Liver (tissue), 8 donors: ENCODE measurements at regions not wholly inside any gene's neighbourhood (a gene's known extent, or its start where the extent isn't known, plus 50 kb on each side); places are given as distances from the start of the nearest gene placed in this dataset.

Source experiments
- DNase-seq: peaks from one replicate; pipeline ENCODE4 v3.0.0-alpha.2; 2017; ENCODE audit warnings: low spot score
- H3K27ac ChIP-seq, 2 donors: one replicate each; pipeline ENCODE4 v1.7.0; 2013; ENCODE audit warnings: inconsistent platforms in 2 of 2, low read length in 2 of 2, control low read depth in 1 of 2, low read depth in 1 of 2, mild to moderate bottlenecking in 1 of 2
- H3K27me3 ChIP-seq, 4 donors: one replicate each; pipeline versions ENCODE4 v1.6.1 to v1.7.0; 2013; ENCODE audit warnings: low read length in 3 of 4, inconsistent platforms in 1 of 4, mild to moderate bottlenecking in 1 of 4, moderate library complexity in 1 of 4; ENCODE audit not compliant: control insufficient read depth in 4 of 4, insufficient read depth in 4 of 4
- H3K36me3 ChIP-seq, 4 donors: one replicate each; pipeline versions ENCODE4 v1.6.1 to v1.7.0; 2013; ENCODE audit warnings: low read length in 3 of 4, mild to moderate bottlenecking in 3 of 4, low read depth in 1 of 4, moderate library complexity in 1 of 4; ENCODE audit not compliant: control insufficient read depth in 4 of 4, insufficient read depth in 3 of 4
- H3K4me1 ChIP-seq, 4 donors: one replicate each; pipeline versions ENCODE4 v1.6.1 to v1.7.0; 2013; ENCODE audit warnings: low read length in 3 of 4, mild to moderate bottlenecking in 3 of 4, moderate library complexity in 1 of 4; ENCODE audit not compliant: control insufficient read depth in 4 of 4, insufficient read depth in 4 of 4
- H3K4me3 ChIP-seq, 3 donors: one replicate each; pipeline versions ENCODE4 v1.6.1 to v1.7.0; 2013; ENCODE audit warnings: low read length in 3 of 3, control low read depth in 1 of 3, low read depth in 1 of 3, mild to moderate bottlenecking in 1 of 3
- H3K9ac ChIP-seq, 2 donors: one replicate each; pipeline ENCODE4 v1.7.0; 2013; ENCODE audit warnings: low read length in 2 of 2, mild to moderate bottlenecking in 2 of 2, moderate library complexity in 2 of 2, control low read depth in 1 of 2, low read depth in 1 of 2
- H3K9me3 ChIP-seq, 4 donors: one replicate each; pipeline versions ENCODE4 v1.6.1 to v1.7.0; 2013; ENCODE audit warnings: low read length in 3 of 4; ENCODE audit not compliant: control insufficient read depth in 4 of 4
- EGR1 ChIP-seq, 2 donors: IDR thresholded peaks; 2 replicates each; pipeline ENCODE4 v1.6.1; 2016 to 2018; ENCODE audit warnings: antibody characterized with exemption in 2 of 2, low read depth in 2 of 2
- FOXA2 ChIP-seq: IDR thresholded peaks from 2 replicates; pipeline ENCODE4 v1.6.1; 2016; ENCODE audit warnings: antibody characterized with exemption
- GABPA ChIP-seq, 2 donors: IDR thresholded peaks in 1 of 2; conservative IDR thresholded peaks in 1 of 2; 2 replicates each; pipeline ENCODE4 v1.6.1; 2016; ENCODE audit warnings: antibody characterized with exemption in 2 of 2, mild to moderate bottlenecking in 1 of 2, moderate library complexity in 1 of 2
- HNF4A ChIP-seq, 2 donors: conservative IDR thresholded peaks; 2 replicates each; pipeline ENCODE4 v1.6.1; 2016; ENCODE audit warnings: antibody characterized with exemption in 2 of 2, mild to moderate bottlenecking in 2 of 2
- HNF4G ChIP-seq: IDR thresholded peaks from 2 replicates; pipeline ENCODE4 v1.6.1; 2016; ENCODE audit warnings: antibody characterized with exemption
- JUND ChIP-seq, 2 donors: IDR thresholded peaks; 2 replicates each; pipeline ENCODE4 v1.6.1; 2016; ENCODE audit warnings: antibody characterized with exemption in 2 of 2
- NR2F2 ChIP-seq: IDR thresholded peaks from 2 replicates; pipeline ENCODE4 v1.6.1; 2016; ENCODE audit warnings: antibody characterized with exemption
- RXRA ChIP-seq, 2 donors: IDR thresholded peaks; 2 replicates each; pipeline ENCODE4 v1.6.1; 2017 to 2018; ENCODE audit warnings: antibody characterized with exemption in 2 of 2, mild to moderate bottlenecking in 1 of 2
- WGBS: extraction: QIAGEN DNeasy Blood & Tissue Kit; methylation state at CpG from one replicate; pipeline ENCODE4 v1.1.7; 2013; 5-methylcytosine and 5-hydroxymethylcytosine counted together
- TF ChIP-seq, protein P1 (sequence below): IDR thresholded peaks from 2 replicates; pipeline ENCODE4 v1.6.1; 2016; ENCODE audit warnings: antibody characterized with exemption
- TF ChIP-seq, protein P2 (sequence below): fragments of 150-350 bp; IDR thresholded peaks from 2 replicates; pipeline ENCODE4 v1.5.1; 2017; ENCODE audit warnings: improper control_type of control experiment, low read depth, low read length; ENCODE audit not compliant: missing input control
- TF ChIP-seq, protein P3 (sequence below): IDR thresholded peaks from 2 replicates; pipeline ENCODE4 v1.6.1; 2016; ENCODE audit warnings: antibody characterized with exemption
- TF ChIP-seq, protein P4 (sequence below): IDR thresholded peaks from 2 replicates; pipeline ENCODE4 v1.6.1; 2016; ENCODE audit warnings: antibody characterized with exemption
- donor health status: healthy.
- donor health status: healthy.
- donor health status: healthy.
- donor health status: healthy.
- donor health status: healthy.

DNA sequence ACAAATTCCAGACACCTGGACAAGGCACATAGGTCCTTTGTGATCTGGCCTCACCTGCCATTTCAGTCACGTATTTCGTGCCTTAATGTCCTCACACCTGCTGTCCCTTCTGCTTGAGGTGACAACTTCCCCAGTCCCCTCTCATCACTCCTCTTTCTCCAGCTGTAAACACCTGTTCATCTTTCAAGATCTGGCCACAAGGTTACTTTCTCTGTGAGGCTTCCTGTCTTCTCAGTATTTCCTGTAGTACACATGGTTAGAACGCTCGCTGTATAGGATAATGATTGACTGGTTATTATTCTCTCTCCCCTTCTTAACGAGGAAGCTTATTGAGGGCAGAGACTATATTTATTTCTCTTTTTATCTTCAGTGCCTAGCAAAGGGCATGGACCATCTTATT, 74.5 kb upstream of the PMFBP1 start:
- TF ChIP-seq RXRA (IDR thresholded peaks at IDR 0.05) = no peak
- no peak for TF ChIP-seq EGR1 (IDR thresholded peaks at IDR 0.05; ENCODE audit: low read depth in 2 of 2)
- TF ChIP-seq GABPA (IDR thresholded peaks at IDR 0.05 in 1 of 2, conservative IDR thresholded peaks at IDR 0.05 in 1 of 2) = no peak
- TF ChIP-seq, protein P1, sequence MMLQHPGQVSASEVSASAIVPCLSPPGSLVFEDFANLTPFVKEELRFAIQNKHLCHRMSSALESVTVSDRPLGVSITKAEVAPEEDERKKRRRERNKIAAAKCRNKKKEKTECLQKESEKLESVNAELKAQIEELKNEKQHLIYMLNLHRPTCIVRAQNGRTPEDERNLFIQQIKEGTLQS = no peak
- TF ChIP-seq, protein P2, sequence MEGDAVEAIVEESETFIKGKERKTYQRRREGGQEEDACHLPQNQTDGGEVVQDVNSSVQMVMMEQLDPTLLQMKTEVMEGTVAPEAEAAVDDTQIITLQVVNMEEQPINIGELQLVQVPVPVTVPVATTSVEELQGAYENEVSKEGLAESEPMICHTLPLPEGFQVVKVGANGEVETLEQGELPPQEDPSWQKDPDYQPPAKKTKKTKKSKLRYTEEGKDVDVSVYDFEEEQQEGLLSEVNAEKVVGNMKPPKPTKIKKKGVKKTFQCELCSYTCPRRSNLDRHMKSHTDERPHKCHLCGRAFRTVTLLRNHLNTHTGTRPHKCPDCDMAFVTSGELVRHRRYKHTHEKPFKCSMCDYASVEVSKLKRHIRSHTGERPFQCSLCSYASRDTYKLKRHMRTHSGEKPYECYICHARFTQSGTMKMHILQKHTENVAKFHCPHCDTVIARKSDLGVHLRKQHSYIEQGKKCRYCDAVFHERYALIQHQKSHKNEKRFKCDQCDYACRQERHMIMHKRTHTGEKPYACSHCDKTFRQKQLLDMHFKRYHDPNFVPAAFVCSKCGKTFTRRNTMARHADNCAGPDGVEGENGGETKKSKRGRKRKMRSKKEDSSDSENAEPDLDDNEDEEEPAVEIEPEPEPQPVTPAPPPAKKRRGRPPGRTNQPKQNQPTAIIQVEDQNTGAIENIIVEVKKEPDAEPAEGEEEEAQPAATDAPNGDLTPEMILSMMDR = no peak
- TF ChIP-seq HNF4G = no peak
- TF ChIP-seq HNF4A (conservative IDR thresholded peaks at IDR 0.05) = no peak

DNA sequence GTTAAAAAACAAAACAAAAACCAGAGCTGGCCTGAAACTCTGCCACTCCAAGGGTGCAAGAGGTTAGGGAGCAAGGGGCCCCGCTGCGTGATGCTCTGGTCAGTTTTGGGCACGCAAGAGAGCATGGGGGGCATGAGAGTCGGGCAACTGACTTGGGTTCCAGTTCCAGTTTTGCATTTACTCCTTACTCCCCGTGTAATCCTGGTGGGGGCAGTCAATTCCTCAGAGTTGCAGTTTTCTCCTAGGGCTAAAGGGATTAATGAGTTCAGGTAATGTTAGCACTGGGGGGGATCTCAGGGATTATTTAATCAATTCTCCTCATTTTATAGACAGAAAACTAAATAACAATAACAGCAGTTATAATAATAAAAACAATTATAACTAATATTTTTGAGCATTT, 72.9 kb upstream of the PMFBP1 start:
- Histone ChIP-seq H3K27ac (no peak overlapping the region), H3K4me3 (no peak overlapping the region), H3K27me3 (no peaks in the 10 kb centered on the region), H3K9me3 (no peaks in the 10 kb centered on the region), H3K9ac (no peak overlapping the region), H3K4me1 (no peaks in the 10 kb centered on the region), H3K36me3 (no peaks in the 10 kb centered on the region)
- TF ChIP-seq HNF4G (no peak), JUND (IDR thresholded peaks at IDR 0.05) (no peak), EGR1 (IDR thresholded peaks at IDR 0.05; ENCODE audit: low read depth in 2 of 2) (no peak), FOXA2 (no peak), NR2F2 (no peak)
- TF ChIP-seq, protein P2 = no peak
- TF ChIP-seq, protein P3, sequence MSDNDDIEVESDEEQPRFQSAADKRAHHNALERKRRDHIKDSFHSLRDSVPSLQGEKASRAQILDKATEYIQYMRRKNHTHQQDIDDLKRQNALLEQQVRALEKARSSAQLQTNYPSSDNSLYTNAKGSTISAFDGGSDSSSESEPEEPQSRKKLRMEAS = no peak
- TF ChIP-seq, protein P4, sequence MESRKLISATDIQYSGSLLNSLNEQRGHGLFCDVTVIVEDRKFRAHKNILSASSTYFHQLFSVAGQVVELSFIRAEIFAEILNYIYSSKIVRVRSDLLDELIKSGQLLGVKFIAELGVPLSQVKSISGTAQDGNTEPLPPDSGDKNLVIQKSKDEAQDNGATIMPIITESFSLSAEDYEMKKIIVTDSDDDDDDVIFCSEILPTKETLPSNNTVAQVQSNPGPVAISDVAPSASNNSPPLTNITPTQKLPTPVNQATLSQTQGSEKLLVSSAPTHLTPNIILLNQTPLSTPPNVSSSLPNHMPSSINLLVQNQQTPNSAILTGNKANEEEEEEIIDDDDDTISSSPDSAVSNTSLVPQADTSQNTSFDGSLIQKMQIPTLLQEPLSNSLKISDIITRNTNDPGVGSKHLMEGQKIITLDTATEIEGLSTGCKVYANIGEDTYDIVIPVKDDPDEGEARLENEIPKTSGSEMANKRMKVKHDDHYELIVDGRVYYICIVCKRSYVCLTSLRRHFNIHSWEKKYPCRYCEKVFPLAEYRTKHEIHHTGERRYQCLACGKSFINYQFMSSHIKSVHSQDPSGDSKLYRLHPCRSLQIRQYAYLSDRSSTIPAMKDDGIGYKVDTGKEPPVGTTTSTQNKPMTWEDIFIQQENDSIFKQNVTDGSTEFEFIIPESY = no peak
- WGBS = 73% methylated on average over 5 of the region's 5 CpGs
- DNase-seq = no peak

More for the DNA sequence above, 74.5 kb upstream of the PMFBP1 start:
- Histone ChIP-seq H3K27ac (no peak overlapping the region), H3K27me3 (no peaks in the 10 kb centered on the region), H3K9ac (no peak overlapping the region), H3K4me1 (no peaks in the 10 kb centered on the region), H3K9me3 (no peaks in the 10 kb centered on the region), H3K36me3 (no peaks in the 10 kb centered on the region), H3K4me3 (no peak overlapping the region)
- 68% methylated on average over 5 of the region's 5 CpGs for WGBS
- no peak for DNase-seq
